Inflammatory macrophage treated with lipopolysaccharide for 4 hours (primary cell): ENCODE measurements at regions not wholly inside any gene's neighbourhood (a gene's known extent, or its start where the extent isn't known, plus 50 kb on each side); places are given as distances from the start of the nearest gene placed in this dataset.
"Not testable (repeated sequence)": the region's sequence is repeated elsewhere in the genome, so short reads cannot be mapped to it uniquely, and the experiment has no call there.

Experiments used
- DNase-seq: peaks from one replicate; pipeline ENCODE4 v3.0.0-alpha.2; 2020

- no peak for DNase-seq
These were observed 1069.2 kb upstream of the SLC39A10 start for GRCh38 chr2:194587739-194588270.

GRCh38 chr2:194567661-194568017 lies 1089.4 kb upstream of the SLC39A10 start:
- no peak for DNase-seq

GRCh38 chr2:194566907-194567660 lies 1089.9 kb upstream of the SLC39A10 start:
- DNase-seq: no peak

DNA sequence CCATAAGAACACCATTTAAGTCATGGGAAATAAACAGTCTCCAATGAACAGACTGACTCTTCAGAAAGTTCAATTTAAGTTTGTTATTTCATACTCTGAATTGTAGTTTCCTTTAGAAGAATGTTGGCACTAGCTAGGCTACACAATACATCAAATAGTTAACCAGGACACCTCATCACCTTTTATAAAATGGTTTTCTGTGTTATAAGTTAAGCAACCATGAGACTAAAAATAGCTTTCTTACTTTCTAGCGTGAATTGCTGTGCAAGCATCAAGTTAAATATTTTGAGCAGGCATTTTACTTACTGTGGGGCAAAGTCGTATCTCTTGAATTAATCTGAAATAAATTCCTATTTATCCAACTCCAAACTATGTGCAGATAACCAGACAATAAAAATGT lies 1092.6 kb upstream of the SLC39A10 start:
- no peak for DNase-seq

GRCh38 chr2:194562329-194562728 lies 1094.7 kb upstream of the SLC39A10 start:
- no peak for DNase-seq

GRCh38 chr2:194559964-194560363 lies 1097.1 kb upstream of the SLC39A10 start:
- no peak for DNase-seq

DNA sequence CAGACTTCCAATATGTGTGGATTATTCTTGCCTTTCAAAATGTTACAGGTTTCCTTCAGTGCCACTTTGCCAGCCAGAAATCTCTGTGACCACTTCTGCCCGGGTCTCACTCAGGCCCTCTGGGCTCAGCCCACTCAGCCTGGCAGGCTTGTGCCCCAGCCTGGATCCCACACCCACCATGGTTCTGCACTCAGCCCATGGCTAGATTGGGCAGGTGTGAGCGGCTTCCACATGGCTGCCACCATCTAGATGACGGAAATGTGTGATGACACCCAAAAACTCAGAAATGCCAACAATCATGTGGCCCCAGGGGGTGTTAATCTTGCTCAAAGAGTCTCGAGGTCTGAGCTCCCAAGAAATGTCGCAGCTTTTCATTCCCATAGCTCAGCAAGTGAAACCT lies 1097.5 kb upstream of the SLC39A10 start:
- no peak for DNase-seq

DNA sequence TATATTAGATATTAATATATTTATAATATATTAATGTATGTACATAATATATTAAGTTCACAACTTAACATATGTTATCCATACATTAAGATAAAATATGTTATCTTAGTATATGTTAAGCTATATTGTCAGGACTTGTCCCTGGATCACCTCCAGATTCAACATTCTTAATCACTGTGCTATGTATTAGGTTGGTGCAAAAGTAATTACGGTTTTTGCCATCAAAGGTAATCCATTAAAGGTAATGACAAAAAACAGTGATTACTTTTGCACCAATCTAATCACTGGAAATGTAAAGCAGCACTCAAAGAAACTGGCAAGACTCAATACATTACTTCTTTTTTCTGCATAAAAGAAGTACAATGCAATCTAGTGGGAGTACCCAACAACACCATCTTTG lies 1099.0 kb upstream of the SLC39A10 start:
- no peak for DNase-seq

DNA sequence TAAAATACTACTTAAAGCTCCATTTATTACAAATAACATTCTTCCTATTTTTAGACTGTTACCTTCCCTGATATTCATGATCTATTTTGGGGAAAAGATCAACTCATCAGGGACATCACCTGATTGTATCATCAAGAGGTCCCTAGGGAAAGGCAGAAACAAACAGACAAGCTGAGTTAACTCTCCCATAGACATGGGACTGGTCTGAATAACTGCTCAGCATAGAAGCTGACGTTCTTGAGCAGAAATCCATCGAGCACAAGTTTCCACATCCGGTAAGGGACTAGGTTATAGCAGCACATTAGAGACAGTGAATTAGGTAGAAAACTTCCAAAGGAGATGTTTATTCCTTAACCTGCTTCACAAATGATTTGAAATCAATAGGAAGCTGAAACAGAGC lies 1100.4 kb upstream of the SLC39A10 start:
- DNase-seq: no peak

- no peak for DNase-seq
These were observed 1103.0 kb upstream of the SLC39A10 start for GRCh38 chr2:194553980-194554379.

- no peak for DNase-seq
These were observed 1106.3 kb upstream of the SLC39A10 start for GRCh38 chr2:194550702-194551101.

- DNase-seq: no peak
These were observed 1107.6 kb upstream of the SLC39A10 start for GRCh38 chr2:194549387-194549786.

DNA sequence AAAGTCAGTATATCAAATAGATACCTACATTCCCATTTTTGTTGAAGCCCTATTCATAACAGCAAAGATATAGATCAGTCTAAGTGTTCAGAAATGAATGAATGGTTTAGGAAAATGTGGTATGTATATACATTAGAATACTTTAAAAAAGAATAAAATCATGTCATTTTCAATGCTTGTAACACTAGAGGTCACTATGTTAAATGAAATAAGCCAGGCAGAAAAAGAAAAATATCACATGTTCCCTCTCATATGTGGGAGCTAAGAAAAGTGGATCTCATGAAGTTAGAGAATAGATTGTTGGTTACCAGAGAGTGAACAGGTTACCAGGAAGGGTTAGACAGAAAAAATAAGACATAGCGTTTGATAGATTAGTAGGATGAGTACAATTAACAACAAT lies 1111.0 kb upstream of the SLC39A10 start:
- no peak for DNase-seq

DNA sequence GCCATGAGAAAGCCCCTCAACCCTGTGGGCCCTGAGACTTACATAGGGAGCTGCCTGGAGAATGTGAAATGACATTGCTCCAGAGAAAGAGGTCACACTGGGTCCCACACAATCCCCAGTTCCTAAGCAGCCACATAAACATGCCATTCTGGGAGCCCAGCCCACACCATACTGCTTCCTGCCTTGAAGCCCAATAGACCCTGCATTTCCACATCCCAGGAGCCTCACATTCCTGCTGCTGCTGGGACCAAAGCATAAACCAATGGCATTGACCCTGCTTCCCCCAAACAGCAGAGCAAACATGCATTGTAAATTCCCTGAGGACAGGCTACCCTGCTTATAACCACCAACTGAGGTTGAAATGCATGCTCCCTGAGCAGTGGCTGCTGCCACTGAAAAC lies 1117.6 kb upstream of the SLC39A10 start:
- no peak for DNase-seq

DNA sequence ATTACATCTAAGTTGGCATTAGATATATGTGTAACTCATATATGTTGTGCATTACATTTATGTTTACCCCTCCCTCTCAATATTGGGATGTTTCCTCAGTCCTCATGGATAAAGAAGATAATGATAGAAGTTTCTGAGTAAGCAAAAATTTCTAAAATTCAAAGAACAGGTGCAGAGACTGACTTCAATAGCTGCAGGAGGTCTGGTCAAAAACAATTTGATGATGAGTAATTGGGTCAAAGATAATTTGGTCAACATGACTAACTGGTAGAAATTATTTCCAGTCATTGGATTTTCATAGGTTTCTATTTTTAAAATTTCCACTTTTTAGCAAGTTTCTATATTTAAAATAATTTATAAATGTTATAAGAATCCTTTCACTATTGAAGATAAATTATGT lies 1130.9 kb upstream of the SLC39A10 start:
- no peak for DNase-seq

- DNase-seq: no peak
These were observed 1142.7 kb upstream of the SLC39A10 start for GRCh38 chr2:194514281-194514680.

DNA sequence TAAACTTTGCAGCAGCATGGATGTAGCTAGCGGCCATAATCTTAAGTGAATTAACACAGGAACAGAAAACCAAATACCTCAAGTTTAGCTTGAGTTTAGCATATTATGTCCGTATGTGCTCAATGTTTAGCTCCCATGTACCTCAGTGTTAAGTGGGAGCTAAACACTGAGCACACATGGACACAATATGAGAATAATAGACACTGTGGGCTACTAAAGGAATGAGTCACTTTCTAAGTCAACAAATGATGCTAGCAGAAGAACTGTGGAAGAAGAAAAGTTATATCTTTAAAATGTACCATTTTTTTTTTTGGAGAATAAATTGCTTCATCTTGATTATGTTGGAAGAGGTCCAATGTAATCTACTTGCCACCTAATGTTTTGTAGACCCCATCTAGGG lies 1146.0 kb upstream of the SLC39A10 start:
- DNase-seq: not testable (repeated sequence)

- DNase-seq: not testable (repeated sequence)
These were observed 1152.2 kb upstream of the SLC39A10 start for GRCh38 chr2:194504876-194505275.

DNA sequence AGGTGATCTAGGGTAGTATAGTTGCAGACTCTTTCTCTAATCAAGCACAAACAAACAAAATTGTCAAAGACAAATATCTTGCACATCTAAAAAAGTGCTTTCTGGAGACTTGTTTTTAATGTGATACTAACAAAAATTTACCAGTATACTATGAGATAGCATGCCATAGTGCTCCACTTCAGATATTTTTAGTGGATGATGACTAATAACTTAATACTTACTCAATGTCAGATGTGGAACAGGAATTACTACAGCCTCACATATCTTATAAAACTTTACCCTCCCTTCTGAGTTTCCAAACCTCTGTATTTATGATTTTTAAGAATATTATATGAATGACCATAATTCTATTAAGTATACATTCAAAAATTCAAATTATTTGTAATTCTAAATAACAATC lies 1162.0 kb upstream of the SLC39A10 start:
- no peak for DNase-seq

GRCh38 chr2:194494401-194494800 lies 1162.6 kb upstream of the SLC39A10 start:
- no peak for DNase-seq

GRCh38 chr2:194491409-194492115 lies 1165.5 kb upstream of the SLC39A10 start:
- no peak for DNase-seq

- no peak for DNase-seq
These were observed 1170.7 kb upstream of the SLC39A10 start for GRCh38 chr2:194486326-194486725.

GRCh38 chr2:194483041-194483440 lies 1174.0 kb upstream of the SLC39A10 start:
- no peak for DNase-seq

DNA sequence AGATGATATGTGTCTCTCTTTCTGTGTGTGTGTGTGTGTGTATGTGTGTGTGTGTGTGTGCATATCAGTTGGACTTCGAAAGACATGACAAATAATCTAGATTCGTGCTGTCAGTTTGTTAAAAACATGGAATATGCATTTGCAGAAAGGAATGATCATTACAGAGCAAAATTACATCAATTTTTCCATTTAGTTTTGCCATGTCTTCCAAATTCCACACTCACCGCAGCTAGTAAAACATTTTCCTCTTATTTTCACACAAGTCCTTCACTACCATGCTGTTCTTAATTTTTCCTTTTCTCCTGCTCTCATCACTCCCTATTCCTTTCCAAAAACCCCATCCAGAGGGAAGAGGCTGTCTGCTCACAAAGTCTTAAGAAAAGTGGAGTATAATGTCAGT lies 1191.4 kb upstream of the SLC39A10 start:
- no peak for DNase-seq
